ENCODE measurements at regions not wholly inside any gene's neighbourhood (a gene's known extent, or its start where the extent isn't known, plus 50 kb on each side); places are given as distances from the start of the nearest gene placed in this dataset.

- TF ChIP-seq CTCF (IDR thresholded peaks at IDR 0.05) (no peak), POLR2A (IDR thresholded peaks at IDR 0.05) (no peak), POLR2AphosphoS5 (IDR thresholded peaks at IDR 0.05) (no peak)
Observed at GRCh38 chr22:47796128-47796908, 1033.9 kb downstream of the TBC1D22A start.
